ENCODE measurements at regions not wholly inside any gene's neighbourhood (a gene's known extent, or its start where the extent isn't known, plus 50 kb on each side); places are given as distances from the start of the nearest gene placed in this dataset.
"Not testable (repeated sequence)": the region's sequence is repeated elsewhere in the genome, so short reads cannot be mapped to it uniquely, and the experiment has no call there.

DNA sequence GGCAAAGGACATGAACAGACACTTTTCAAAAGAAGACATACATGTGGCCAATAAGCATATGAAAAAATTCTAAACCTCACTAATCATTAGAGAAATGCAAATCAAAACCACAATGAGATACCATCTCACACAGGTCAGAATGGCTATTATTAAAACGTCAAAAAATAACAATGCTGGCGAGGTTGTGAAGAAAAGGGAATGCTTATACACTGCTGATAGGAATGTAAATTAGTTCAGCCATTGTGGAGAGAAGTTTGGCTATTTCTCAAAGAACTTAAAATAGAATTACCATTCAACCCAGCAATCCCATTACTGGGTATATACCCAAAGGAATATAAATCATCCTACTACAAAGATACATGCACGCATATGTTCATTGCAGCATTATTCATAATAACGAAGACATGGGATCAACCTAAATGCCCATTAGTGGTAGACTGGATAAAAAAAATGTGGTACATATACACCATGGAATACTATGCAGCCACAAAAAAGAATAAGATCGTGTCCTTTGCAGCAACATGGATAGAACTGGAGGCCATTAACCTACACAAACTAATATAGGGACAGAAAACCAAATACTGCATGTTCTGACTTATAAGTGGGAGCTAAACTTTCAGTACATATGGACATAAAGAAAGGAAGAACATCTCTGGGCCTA lies 101.7 kb downstream of the KLF5 start:
- not testable (repeated sequence) for DNase-seq (ENCODE audit: low read depth)

- DNase-seq (ENCODE audit: low read depth), result no peak
Observed at GRCh38 chr13:73158851-73159250, 100.0 kb downstream of the KLF5 start.

DNA sequence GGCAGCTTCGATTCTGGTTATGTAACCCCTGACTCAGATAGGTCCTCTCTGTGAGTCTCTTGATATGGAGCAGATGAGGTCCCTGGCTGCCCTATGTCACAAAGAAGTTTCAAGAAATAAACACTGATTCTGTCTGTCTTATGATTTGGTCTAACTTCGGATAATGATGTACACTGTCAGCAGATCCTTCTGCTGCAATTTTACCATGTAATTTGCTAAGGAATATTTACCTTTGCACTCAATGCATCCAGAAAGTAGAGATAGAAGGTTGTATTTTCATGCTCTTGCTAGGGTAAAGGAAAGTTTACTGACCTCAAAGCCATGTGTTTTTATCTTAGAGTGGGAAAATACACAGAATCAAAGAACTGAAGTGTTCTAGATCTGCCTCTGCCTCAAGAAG lies 98.2 kb downstream of the KLF5 start:
- DNase-seq (ENCODE audit: low read depth), result no peak

GRCh38 chr13:73146707-73147106 lies 87.9 kb downstream of the KLF5 start:
- no peak for DNase-seq (ENCODE audit: low read depth)

GRCh38 chr13:73142071-73142470 lies 83.3 kb downstream of the KLF5 start:
- DNase-seq (ENCODE audit: low read depth), result no peak

DNA sequence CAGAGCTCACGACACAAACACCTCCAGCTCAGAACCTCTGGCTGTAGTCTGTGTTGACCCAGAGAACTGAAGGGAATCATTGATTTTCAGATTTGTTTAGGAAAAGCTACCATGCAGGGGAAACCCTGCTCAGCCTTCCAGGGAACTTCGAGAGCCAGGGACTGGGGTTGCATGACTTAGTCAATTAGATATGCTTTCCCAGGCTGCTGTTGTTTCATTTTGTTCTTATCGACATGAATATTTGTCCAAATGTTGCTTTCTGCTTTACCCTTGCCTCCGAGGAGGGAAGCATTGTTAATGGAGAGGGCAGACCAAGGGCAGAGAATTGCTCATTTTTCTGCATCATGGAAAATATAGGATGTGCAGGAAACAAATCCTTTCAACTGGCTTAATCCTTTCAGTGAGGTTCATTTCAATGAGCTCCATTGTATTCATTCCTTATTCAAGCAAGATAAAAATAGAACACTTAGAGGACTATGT lies 82.5 kb downstream of the KLF5 start:
- no peak for DNase-seq (ENCODE audit: low read depth)

- DNase-seq (ENCODE audit: low read depth), result no peak
Observed at GRCh38 chr13:73140801-73141200, 82.0 kb downstream of the KLF5 start.

GRCh38 chr13:73138638-73139491 lies 80.1 kb downstream of the KLF5 start:
- no peak for DNase-seq (ENCODE audit: low read depth)

GRCh38 chr13:73138276-73138637 lies 79.5 kb downstream of the KLF5 start:
- no peak for DNase-seq (ENCODE audit: low read depth)

GRCh38 chr13:73136776-73137175 lies 78.0 kb downstream of the KLF5 start:
- no peak for DNase-seq (ENCODE audit: low read depth)

DNA sequence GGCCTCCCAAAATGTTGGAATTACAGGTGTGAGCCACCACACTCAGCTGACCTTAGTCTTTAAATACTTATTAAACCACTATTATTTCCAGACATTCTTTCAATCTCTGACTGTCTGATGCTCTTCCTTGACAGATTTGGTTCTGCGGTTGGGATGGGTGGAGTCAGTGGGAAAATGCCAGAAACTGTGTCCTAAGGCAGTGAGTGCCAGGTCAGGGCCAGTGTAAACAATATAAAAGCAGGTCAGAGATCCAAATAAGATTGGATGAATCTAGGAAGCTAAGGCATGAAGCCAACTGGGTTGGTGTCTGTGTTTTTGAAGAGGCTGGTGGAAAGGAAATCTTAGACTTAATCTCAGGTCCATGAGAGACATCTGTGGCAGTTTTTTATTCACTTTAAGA lies 74.7 kb downstream of the KLF5 start:
- no peak for DNase-seq (ENCODE audit: low read depth)

GRCh38 chr13:73131247-73131646 lies 72.4 kb downstream of the KLF5 start:
- DNase-seq (ENCODE audit: low read depth), result no peak

DNA sequence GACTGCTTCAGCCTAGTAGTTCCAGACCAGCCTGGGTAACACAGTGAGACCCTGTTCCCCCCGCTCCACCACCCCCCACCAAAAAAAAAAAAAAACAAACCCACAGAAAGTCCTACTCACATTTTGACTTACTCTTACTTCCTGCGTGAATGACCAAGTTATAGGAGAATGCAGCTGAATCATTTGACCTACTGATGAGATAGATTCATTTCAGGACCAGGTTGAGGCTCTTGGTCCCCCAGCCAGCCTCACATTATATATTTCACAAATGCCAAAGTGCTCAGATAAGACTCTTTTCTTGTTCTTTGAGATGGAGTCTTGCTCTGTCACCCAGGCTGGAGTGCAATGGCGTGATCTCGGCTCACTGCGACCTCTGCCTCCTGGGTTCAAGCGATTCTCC lies 70.2 kb downstream of the KLF5 start:
- DNase-seq (ENCODE audit: low read depth), result no peak
